OCI-LY1 (cell line): ENCODE measurements at regions not wholly inside any gene's neighbourhood (a gene's known extent, or its start where the extent isn't known, plus 50 kb on each side); places are given as distances from the start of the nearest gene placed in this dataset.

Source experiments
- CTCF ChIP-seq: fragments of 200-600 bp; sonication (generic), shearing (Covaris generic); IDR thresholded peaks from 2 replicates; pipeline ENCODE4 v1.5.1; 2017; ENCODE audit warnings: mild to moderate bottlenecking, antibody characterized with exemption, low read length, moderate library complexity, mixed read lengths
- EZH2 ChIP-seq: fragments of 200-600 bp; sonication (generic), shearing (Covaris generic); IDR thresholded peaks from 2 replicates; pipeline ENCODE4 v1.8.0; 2017; ENCODE audit warnings: borderline replicate concordance, mixed run types, mild to moderate bottlenecking, antibody characterized with exemption, low read length, moderate library complexity, mixed read lengths

DNA sequence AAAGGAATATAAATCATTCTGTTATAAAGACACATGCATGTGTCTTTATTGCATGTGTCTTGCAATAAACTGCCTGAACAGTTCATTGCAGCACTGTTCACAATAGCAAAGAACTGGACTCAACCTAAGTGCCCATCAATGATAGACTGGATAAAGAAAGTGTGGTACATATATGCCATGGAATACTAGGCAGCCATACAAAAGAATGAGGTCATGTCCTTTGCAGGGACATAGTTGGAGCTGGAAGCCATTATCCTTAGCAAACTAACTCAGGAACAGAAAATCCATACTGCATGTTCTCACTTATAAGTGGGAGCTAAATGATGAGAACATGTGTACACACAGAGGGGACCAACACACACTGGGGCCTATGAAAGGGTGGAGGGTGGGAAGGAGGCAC, 63.7 kb upstream of the CHD1 start:
- TF ChIP-seq CTCF: no peak
- TF ChIP-seq EZH2: no peak
